Neuron (in vitro differentiated cells): ENCODE measurements at regions not wholly inside any gene's neighbourhood (a gene's known extent, or its start where the extent isn't known, plus 50 kb on each side); places are given as distances from the start of the nearest gene placed in this dataset.

Experiments used
- H2AFZ ChIP-seq: one replicate; pipeline ENCODE4 v1.6.1; 2013; ENCODE audit warnings: low read depth, mild to moderate bottlenecking, inconsistent platforms, low read length, moderate library complexity
- H3K27me3 ChIP-seq: one replicate; pipeline ENCODE4 v1.6.1; 2013; ENCODE audit warnings: low read length; ENCODE audit not compliant: insufficient read depth
- H3K36me3 ChIP-seq: one replicate; pipeline ENCODE4 v1.6.1; 2013; ENCODE audit warnings: low read length; ENCODE audit not compliant: insufficient read depth
- H3K4me1 ChIP-seq: one replicate; pipeline ENCODE4 v1.6.1; 2013; ENCODE audit warnings: low read length; ENCODE audit not compliant: insufficient read depth
- H3K4me3 ChIP-seq: 2 replicates; pipeline ENCODE4 v1.5.1; 2013; ENCODE audit warnings: mild to moderate bottlenecking, low read length, moderate library complexity
- H3K9me3 ChIP-seq: one replicate; pipeline ENCODE4 v1.6.1; 2013; ENCODE audit warnings: low read length

DNA sequence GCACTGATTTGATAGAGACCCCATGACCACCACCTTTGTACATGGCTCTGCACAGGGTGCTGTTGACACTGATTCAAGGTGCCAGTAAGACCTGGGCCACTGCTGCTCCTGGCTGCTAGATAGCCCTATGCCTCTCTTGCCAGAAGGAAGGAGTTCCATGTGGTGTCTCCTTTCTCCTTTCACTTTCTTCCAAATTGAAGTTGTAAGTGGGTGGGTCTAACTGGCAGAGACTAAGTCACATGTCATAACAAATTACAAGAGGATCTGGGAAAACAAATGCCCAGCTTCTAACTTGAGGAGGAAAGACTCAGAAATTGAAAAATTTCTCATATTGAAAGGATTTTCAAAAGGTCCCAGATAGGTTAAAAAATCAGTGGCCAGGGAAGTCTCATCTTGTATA lies 116.8 kb downstream of the TFAP2B start:
- H3K4me1 ChIP-seq, result no peaks in the 10 kb centered on the region
- no peaks in the 10 kb centered on the region for H3K36me3 ChIP-seq
- no peaks in the 10 kb centered on the region for H3K27me3 ChIP-seq
- H3K9me3 ChIP-seq, result no peaks in the 10 kb centered on the region
- no peak overlapping the region for H3K4me3 ChIP-seq
- no peak overlapping the region for H2AFZ ChIP-seq

- H3K9me3 ChIP-seq, result no peaks in the 10 kb centered on the region
- H2AFZ ChIP-seq, result no peak overlapping the region
- H3K27me3 ChIP-seq, result no peaks in the 10 kb centered on the region
- no peak overlapping the region for H3K4me3 ChIP-seq
- H3K4me1 ChIP-seq, result no peaks in the 10 kb centered on the region
- no peaks in the 10 kb centered on the region for H3K36me3 ChIP-seq
Observed at GRCh38 chr6:50936277-50936681, 117.6 kb downstream of the TFAP2B start.

DNA sequence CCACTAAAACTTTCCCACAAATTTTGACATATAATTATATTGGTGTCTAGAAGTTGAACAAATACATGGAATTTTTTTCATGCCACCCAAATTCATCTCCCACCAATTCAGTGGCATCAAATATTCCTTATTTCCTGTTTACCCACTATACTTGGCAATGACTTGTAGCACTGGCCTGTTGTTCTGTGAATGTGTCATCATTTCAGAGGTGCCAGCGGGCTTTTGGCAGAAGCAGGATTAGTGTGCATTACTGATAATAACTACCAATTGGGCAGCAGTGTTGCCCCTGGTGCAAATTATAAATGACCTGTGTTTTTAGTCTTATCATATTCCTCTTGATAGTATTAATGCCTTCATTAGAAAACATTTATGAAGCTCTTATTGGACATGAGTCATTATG lies 121.3 kb downstream of the TFAP2B start:
- Histone ChIP-seq H3K27me3 (no peaks in the 10 kb centered on the region), H3K9me3 (no peaks in the 10 kb centered on the region), H2AFZ (no peak overlapping the region), H3K4me1 (no peaks in the 10 kb centered on the region), H3K36me3 (no peaks in the 10 kb centered on the region), H3K4me3 (no peak overlapping the region)

- Histone ChIP-seq H3K27me3 (no peaks in the 10 kb centered on the region), H3K4me1 (no peaks in the 10 kb centered on the region), H3K36me3 (no peaks in the 10 kb centered on the region), H3K9me3 (no peaks in the 10 kb centered on the region), H2AFZ (no peak overlapping the region), H3K4me3 (no peak overlapping the region)
Observed at GRCh38 chr6:50945789-50946188, 127.1 kb downstream of the TFAP2B start.

GRCh38 chr6:50952092-50952907 lies 133.6 kb downstream of the TFAP2B start:
- H3K4me1 ChIP-seq, result no peaks in the 10 kb centered on the region
- H3K27me3 ChIP-seq, result no peaks in the 10 kb centered on the region
- no peak overlapping the region for H3K4me3 ChIP-seq
- H3K9me3 ChIP-seq, result no peaks in the 10 kb centered on the region
- H3K36me3 ChIP-seq, result no peaks in the 10 kb centered on the region
- H2AFZ ChIP-seq, result no peak overlapping the region

- H3K4me3 ChIP-seq, result no peak overlapping the region
- no peaks in the 10 kb centered on the region for H3K27me3 ChIP-seq
- H2AFZ ChIP-seq, result no peak overlapping the region
- H3K9me3 ChIP-seq, result no peaks in the 10 kb centered on the region
- H3K36me3 ChIP-seq, result no peaks in the 10 kb centered on the region
- H3K4me1 ChIP-seq, result no peaks in the 10 kb centered on the region
Observed at GRCh38 chr6:50956014-50956413, 137.3 kb downstream of the TFAP2B start.

DNA sequence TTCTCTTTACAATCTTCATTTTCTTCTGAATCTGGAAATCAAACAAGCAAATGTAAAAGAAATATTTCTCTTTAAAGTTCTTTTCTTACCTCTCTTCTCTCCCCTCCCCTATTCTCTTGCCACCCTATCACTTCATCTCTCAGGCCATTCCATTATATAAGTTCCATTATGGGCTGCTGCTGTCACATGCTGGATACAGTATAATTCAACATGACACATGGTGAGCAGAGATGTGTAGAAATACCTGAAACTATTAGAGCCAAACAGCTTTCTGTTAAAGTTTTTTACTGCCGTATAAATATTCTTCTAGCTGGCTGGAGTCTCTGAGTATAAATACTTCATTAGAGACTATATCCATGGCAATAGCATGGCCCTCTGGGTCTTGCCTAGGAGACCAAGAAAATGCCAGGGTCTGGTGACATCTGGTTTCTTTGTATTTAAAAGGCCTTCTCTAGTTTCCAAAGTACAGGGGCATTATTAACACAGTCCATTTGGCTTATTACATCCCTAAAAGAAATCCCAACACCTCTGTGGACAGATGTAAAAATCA lies 139.6 kb downstream of the TFAP2B start:
- no peaks in the 10 kb centered on the region for H3K27me3 ChIP-seq

DNA sequence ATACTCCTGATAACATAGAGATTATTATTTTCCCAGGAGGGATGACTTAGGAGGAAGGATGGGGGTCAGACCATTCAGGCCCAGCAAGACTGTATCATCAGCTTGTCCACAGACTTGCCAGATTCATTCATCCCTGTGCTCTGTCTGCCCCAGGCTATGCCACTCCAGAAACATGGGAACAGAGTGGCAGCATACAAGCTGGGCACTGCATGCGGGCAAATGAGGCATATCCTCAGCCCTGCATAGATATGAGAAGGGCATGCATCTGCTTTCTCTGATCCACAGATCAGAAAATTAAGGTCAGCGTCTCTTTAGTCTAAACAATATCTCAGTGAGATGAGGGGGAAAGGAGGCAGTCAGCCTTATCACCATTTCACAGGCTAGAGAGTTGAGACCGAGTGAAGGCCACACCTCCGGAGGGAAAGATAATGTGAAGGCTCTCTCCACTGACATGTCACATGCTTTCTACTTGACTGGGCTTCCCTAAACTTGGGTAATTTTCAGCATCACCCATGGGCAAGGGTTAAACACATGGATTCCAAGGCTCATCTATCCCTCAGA lies 140.5 kb downstream of the TFAP2B start:
- H3K9me3 ChIP-seq, result no peaks in the 10 kb centered on the region

More for the DNA sequence above, 139.6 kb downstream of the TFAP2B start:
- no peaks in the 10 kb centered on the region for H3K9me3 ChIP-seq
- H2AFZ ChIP-seq, result no peak overlapping the region
- no peaks in the 10 kb centered on the region for H3K36me3 ChIP-seq
- no peak overlapping the region for H3K4me3 ChIP-seq
- no peaks in the 10 kb centered on the region for H3K4me1 ChIP-seq

DNA sequence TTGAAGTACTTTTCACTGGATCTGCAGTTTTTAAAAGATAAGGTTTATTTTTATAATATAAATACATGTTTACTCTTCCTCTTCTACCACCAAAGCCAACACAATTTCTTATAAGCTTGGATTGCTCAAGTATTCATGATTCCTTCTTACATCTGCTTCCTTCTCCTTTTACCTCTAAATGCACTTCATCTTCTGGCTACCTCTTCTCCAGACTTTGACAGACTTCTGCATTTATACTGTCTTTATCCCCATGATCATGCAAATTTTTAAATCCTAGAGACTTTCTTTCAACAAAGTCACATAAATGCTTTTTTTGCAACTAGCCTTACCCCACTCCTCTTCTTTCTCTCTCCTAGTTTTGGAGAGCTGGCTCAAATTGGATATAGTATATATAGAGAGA lies 142.9 kb downstream of the TFAP2B start:
- Histone ChIP-seq H3K27me3 (no peaks in the 10 kb centered on the region), H2AFZ (no peak overlapping the region), H3K36me3 (no peaks in the 10 kb centered on the region), H3K4me1 (no peaks in the 10 kb centered on the region), H3K9me3 (no peaks in the 10 kb centered on the region), H3K4me3 (no peak overlapping the region)

More for the DNA sequence above, 140.5 kb downstream of the TFAP2B start:
- no peak overlapping the region for H2AFZ ChIP-seq
- H3K4me1 ChIP-seq, result no peaks in the 10 kb centered on the region
- H3K4me3 ChIP-seq, result no peak overlapping the region
- H3K36me3 ChIP-seq, result no peaks in the 10 kb centered on the region
- H3K27me3 ChIP-seq, result no peaks in the 10 kb centered on the region

DNA sequence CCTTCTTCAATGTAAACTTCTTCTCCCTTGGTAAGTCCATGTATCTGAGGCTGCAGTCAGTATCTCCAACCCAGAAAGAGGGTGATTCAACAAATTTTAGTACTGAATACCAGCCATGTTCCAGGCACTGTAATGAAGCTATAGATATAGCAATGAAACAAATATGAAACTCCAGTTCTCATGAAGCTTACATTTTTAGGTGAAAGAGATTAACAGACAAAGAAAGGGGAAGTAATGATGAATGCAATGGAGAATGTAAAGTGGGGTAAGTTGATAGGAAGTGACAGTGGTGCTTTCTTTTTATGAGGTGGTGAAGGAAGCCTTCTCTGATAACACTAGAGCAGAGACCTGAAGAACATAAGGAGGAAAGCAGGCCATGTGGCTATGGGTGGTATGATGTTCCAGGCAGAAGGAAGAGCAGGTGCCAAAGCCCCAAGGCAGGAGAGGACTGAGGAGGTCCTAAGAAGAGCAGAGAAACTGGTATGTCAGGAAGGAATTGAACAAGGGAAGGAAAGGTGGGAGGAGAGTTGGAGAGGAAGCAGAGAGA lies 143.6 kb downstream of the TFAP2B start:
- Histone ChIP-seq H3K9me3 (no peaks in the 10 kb centered on the region), H3K27me3 (no peaks in the 10 kb centered on the region), H3K36me3 (no peaks in the 10 kb centered on the region), H3K4me1 (no peaks in the 10 kb centered on the region), H2AFZ (no peak overlapping the region), H3K4me3 (no peak overlapping the region)

DNA sequence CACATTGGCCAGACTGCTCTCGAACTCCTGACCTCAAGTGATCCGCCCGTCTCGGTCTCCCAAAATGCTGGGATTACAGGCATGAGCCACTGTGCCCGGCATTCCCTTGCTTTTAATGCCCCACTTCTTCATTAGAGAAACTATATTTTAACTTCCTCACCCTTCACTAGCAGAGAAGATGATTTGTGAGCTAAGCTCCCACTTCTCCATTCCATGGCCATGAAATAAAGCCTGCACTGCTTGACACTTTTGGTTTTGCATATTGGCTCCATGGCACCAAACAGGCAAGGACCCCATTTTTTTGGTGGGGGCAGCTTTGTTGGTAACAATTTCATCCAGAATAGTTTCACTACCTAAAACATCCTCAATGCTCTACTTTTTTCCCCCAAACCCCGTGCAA lies 145.3 kb downstream of the TFAP2B start:
- no peaks in the 10 kb centered on the region for H3K27me3 ChIP-seq

GRCh38 chr6:50965495-50965894 lies 146.8 kb downstream of the TFAP2B start:
- Histone ChIP-seq H2AFZ (no peak overlapping the region), H3K4me1 (no peaks in the 10 kb centered on the region), H3K27me3 (no peaks in the 10 kb centered on the region), H3K36me3 (no peaks in the 10 kb centered on the region), H3K9me3 (no peaks in the 10 kb centered on the region), H3K4me3 (no peak overlapping the region)

More for the DNA sequence above, 145.3 kb downstream of the TFAP2B start:
- Histone ChIP-seq H3K4me1 (no peaks in the 10 kb centered on the region), H3K4me3 (no peak overlapping the region), H3K9me3 (no peaks in the 10 kb centered on the region), H2AFZ (no peak overlapping the region), H3K36me3 (no peaks in the 10 kb centered on the region)

- Histone ChIP-seq H2AFZ (no peak overlapping the region), H3K36me3 (no peaks in the 10 kb centered on the region), H3K4me1 (no peaks in the 10 kb centered on the region), H3K4me3 (no peak overlapping the region), H3K9me3 (no peaks in the 10 kb centered on the region), H3K27me3 (no peaks in the 10 kb centered on the region)
Observed at GRCh38 chr6:50966532-50966931, 147.9 kb downstream of the TFAP2B start.
